ENCODE measurements at regions not wholly inside any gene's neighbourhood (a gene's known extent, or its start where the extent isn't known, plus 50 kb on each side); places are given as distances from the start of the nearest gene placed in this dataset.

DNA sequence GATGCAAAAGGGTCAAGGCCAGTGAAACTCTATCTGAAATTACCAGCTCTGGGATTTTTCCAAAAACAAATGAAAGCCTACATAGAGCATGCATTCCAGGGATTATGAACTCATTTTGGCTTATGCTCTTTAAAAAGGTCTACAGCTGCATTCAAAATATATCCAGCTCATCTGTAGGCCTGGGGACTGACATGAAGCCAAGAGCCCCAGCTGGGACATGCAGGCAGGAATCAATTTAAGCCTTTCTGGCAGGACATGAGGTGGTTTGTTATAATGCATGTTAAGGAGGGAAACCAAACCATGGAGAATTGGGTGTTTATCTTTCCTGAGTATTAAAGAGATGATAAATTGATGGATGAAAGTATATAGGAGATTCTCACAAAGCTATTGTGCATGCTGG lies 164.5 kb downstream of the RBM43 start:
- H3K27me3 ChIP-seq (ENCODE audit: insufficient read depth, low read length), result no peaks in the 10 kb centered on the region
- no peaks in the 10 kb centered on the region for H3K4me1 ChIP-seq (ENCODE audit: control insufficient read depth in 1 of 2, insufficient read depth in 2 of 2, low read length in 2 of 2)
- no peaks in the 10 kb centered on the region for H3K36me3 ChIP-seq (ENCODE audit: control insufficient read depth in 1 of 2, insufficient read depth in 2 of 2, low read length in 2 of 2)
- ATAC-seq (no peak), DNase-seq (ENCODE audit: low read depth, low spot score) (no peak)
- TF ChIP-seq SP1 (IDR thresholded peaks at IDR 0.05; ENCODE audit: low read depth), result no peak
- no peak for TF ChIP-seq EZH2phosphoT487 (IDR thresholded peaks at IDR 0.05; ENCODE audit: borderline replicate concordance)
- TF ChIP-seq EGR1 (IDR thresholded peaks at IDR 0.05; ENCODE audit: low read depth), result no peak
- TF ChIP-seq FOSL1 (IDR thresholded peaks at IDR 0.05; ENCODE audit: low read depth), result no peak
- no peak for TF ChIP-seq ZFX (IDR thresholded peaks at IDR 0.05)
- TF ChIP-seq, protein P1, sequence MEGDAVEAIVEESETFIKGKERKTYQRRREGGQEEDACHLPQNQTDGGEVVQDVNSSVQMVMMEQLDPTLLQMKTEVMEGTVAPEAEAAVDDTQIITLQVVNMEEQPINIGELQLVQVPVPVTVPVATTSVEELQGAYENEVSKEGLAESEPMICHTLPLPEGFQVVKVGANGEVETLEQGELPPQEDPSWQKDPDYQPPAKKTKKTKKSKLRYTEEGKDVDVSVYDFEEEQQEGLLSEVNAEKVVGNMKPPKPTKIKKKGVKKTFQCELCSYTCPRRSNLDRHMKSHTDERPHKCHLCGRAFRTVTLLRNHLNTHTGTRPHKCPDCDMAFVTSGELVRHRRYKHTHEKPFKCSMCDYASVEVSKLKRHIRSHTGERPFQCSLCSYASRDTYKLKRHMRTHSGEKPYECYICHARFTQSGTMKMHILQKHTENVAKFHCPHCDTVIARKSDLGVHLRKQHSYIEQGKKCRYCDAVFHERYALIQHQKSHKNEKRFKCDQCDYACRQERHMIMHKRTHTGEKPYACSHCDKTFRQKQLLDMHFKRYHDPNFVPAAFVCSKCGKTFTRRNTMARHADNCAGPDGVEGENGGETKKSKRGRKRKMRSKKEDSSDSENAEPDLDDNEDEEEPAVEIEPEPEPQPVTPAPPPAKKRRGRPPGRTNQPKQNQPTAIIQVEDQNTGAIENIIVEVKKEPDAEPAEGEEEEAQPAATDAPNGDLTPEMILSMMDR (IDR thresholded peaks at IDR 0.05 in 2 of 3, conservative IDR thresholded peaks at IDR 0.05 in 1 of 3; ENCODE audit: borderline replicate concordance in 1 of 3, insufficient read depth in 1 of 3, low read depth in 2 of 3, low read length in 2 of 3), result no peak
- TF ChIP-seq JUND (IDR thresholded peaks at IDR 0.05), result no peak
- TF ChIP-seq RAD21 (IDR thresholded peaks at IDR 0.05; ENCODE audit: low read depth), result no peak
- no peak for TF ChIP-seq POLR2AphosphoS5 (IDR thresholded peaks at IDR 0.05; ENCODE audit: low read depth, low read length)
- TF ChIP-seq YY1 (IDR thresholded peaks at IDR 0.05; ENCODE audit: extremely low read depth, insufficient replicate concordance, low read depth, low read length), result no peak
- no peak for TF ChIP-seq ATF3 (IDR thresholded peaks at IDR 0.05)
- no peak for TF ChIP-seq SIN3A (IDR thresholded peaks at IDR 0.05; ENCODE audit: low read depth)
- no peak for TF ChIP-seq MAX (IDR thresholded peaks at IDR 0.05)
- TF ChIP-seq EZH2 (IDR thresholded peaks at IDR 0.05), result no peak
- no peak for TF ChIP-seq ELF1 (IDR thresholded peaks at IDR 0.05; ENCODE audit: borderline replicate concordance, low read depth)
- TF ChIP-seq SRF (IDR thresholded peaks at IDR 0.05; ENCODE audit: low read depth), result no peak
- no peak for TF ChIP-seq CBX3 (IDR thresholded peaks at IDR 0.05; ENCODE audit: low read depth)
- no peak for TF ChIP-seq POLR2A (IDR thresholded peaks at IDR 0.05; ENCODE audit: borderline replicate concordance, extremely low read depth, insufficient read depth, insufficient read length)
- TF ChIP-seq, protein P2, sequence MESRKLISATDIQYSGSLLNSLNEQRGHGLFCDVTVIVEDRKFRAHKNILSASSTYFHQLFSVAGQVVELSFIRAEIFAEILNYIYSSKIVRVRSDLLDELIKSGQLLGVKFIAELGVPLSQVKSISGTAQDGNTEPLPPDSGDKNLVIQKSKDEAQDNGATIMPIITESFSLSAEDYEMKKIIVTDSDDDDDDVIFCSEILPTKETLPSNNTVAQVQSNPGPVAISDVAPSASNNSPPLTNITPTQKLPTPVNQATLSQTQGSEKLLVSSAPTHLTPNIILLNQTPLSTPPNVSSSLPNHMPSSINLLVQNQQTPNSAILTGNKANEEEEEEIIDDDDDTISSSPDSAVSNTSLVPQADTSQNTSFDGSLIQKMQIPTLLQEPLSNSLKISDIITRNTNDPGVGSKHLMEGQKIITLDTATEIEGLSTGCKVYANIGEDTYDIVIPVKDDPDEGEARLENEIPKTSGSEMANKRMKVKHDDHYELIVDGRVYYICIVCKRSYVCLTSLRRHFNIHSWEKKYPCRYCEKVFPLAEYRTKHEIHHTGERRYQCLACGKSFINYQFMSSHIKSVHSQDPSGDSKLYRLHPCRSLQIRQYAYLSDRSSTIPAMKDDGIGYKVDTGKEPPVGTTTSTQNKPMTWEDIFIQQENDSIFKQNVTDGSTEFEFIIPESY (IDR thresholded peaks at IDR 0.05; ENCODE audit: extremely low read depth, insufficient replicate concordance, low read length), result no peak
- no peaks in the 10 kb centered on the region for H3K79me2 ChIP-seq (ENCODE audit: insufficient read depth, low read length)
- BruUV-seq (replicated peaks), result no TSS peak
- CTCF ChIA-PET, result no interaction called here
- H3K9ac ChIP-seq (ENCODE audit: low read length), result no peak overlapping the region
- H4K20me1 ChIP-seq (ENCODE audit: insufficient read depth), result no peaks in the 10 kb centered on the region
- H2AFZ ChIP-seq (ENCODE audit: low read depth, low read length, poor library complexity, severe bottlenecking), result no peak overlapping the region
- no peak overlapping the region for H3K27ac ChIP-seq (ENCODE audit: low read depth, low read length)
- H3K4me3 ChIP-seq (replicated peaks in 1 of 2; ENCODE audit: low read depth in 1 of 2, low read length in 2 of 2), result no peak overlapping the region
- H3K4me2 ChIP-seq (ENCODE audit: low read length), result no peak overlapping the region
- POLR2A ChIA-PET, result no interaction called here
- H3K9me2 ChIP-seq (ENCODE audit: insufficient read depth), result no peaks in the 10 kb centered on the region
- intact Hi-C loops (cut with micrococcal nuclease), result no loop called here
- RAD21 ChIA-PET (ENCODE audit: low non-redundant PET in 1 of 2, low total read pairs in 2 of 2, uncharacterized antibody in 2 of 2, unreplicated experiment in 2 of 2), result no interaction called here
- no peaks in the 10 kb centered on the region for H3K9me3 ChIP-seq (ENCODE audit: control insufficient read depth in 1 of 2, insufficient read depth in 1 of 2, low read depth in 1 of 2, low read length in 2 of 2)
